ENCODE measurements at regions not wholly inside any gene's neighbourhood (a gene's known extent, or its start where the extent isn't known, plus 50 kb on each side); places are given as distances from the start of the nearest gene placed in this dataset.

DNA sequence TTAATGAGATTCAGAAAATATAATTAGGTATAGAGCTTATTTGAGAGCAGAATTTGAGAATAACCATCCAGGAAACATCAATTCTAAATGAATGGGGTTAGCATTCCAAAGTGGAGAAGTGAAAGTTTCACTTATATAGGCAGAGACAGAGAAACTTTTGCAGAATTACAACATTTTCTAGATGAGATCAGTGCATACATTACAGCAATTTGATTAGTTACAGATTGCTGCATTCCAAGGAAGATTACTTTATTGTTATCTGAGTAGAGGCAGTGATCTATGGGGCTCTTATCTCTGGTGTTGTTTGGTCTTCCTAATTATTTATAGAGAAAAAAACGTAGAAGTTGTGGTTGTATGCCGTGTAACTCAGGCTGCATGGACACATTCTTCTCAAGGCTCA, 373.8 kb upstream of the SYT4 start:
- H3K36me3 Mint-ChIP-seq = no peaks in the 10 kb centered on the region
- H3K4me1 Mint-ChIP-seq (ENCODE audit: low read depth in 2 of 2) = no peaks in the 10 kb centered on the region
- no peak overlapping the region for H3K27ac Mint-ChIP-seq
- ATAC-seq (no peak), DNase-seq (ENCODE audit: low spot score) (no peak)
- H3K27me3 Mint-ChIP-seq = no peaks in the 10 kb centered on the region
- H3K4me3 Mint-ChIP-seq = no peak overlapping the region
- H3K9me3 Mint-ChIP-seq = peaks cover 6% of the 10 kb centered on the region

DNA sequence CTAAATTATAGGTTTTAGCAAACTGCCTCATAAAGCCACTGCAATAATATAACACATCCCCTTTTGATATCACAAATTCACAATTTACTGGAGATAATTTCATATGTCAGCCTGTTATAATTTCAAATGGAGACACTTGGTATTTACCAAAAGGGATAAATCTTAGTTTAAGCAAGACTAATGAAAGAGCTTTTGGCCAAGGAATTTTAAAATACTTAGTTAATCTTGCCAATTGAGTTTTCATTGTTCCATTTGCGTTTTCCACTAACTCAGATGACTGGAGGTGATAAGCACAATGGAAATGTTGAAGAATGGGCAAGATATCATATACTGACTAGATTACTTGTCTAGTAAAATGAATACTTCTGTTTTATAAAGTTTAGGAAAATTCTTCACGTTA, 379.3 kb upstream of the SYT4 start:
- H3K4me1 Mint-ChIP-seq (ENCODE audit: low read depth in 2 of 2) = no peaks in the 10 kb centered on the region
- ATAC-seq (no peak), DNase-seq (ENCODE audit: low spot score) (no peak)
- H3K9me3 Mint-ChIP-seq = peaks cover 4% of the 10 kb centered on the region
- H3K36me3 Mint-ChIP-seq = no peaks in the 10 kb centered on the region
- H3K27ac Mint-ChIP-seq = no peak overlapping the region
- no peaks in the 10 kb centered on the region for H3K27me3 Mint-ChIP-seq
- H3K4me3 Mint-ChIP-seq = no peak overlapping the region

DNA sequence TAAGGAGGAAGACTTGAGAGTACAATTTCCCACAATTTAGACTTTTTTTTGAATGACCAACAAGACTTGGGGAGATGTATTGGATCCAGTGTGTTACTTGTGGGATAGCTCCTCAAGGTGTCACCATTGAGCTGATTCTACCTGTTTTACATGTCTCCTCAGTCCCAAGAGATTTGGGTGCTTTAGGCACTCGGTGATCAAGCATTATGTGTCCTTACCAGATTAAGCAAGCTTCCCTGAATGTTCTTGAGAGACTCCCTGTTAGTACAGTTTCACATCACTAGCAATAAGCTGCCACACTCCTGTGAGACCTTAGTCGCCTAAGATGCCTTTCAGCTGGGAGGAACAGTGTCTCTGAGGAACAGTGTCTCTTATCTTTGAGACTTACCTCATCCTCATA, 384.3 kb upstream of the SYT4 start:
- no peak overlapping the region for H3K4me3 Mint-ChIP-seq
- no peak overlapping the region for H3K27ac Mint-ChIP-seq
- H3K27me3 Mint-ChIP-seq = no peaks in the 10 kb centered on the region
- no peaks in the 10 kb centered on the region for H3K9me3 Mint-ChIP-seq
- ATAC-seq (no peak), DNase-seq (ENCODE audit: low spot score) (no peak)
- no peaks in the 10 kb centered on the region for H3K4me1 Mint-ChIP-seq (ENCODE audit: low read depth in 2 of 2)
- no peaks in the 10 kb centered on the region for H3K36me3 Mint-ChIP-seq

DNA sequence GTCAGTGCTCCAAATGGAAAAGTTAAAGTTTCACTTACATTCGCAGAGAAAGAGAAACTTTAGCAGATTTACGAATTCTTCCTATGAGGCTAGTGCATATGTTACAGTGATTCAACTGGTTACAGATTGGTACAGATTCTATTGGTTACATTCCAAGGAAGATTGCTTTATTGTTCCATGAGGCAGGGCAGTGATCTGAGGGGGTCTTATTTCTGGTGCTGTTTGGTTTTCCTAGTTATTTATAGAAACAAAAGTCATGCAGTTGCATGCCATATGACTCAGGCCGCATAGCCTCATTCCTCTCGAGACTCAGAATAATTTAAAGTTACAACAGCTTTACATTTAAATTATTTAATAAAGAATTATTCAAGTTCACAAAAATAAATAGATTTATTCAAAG, 385.4 kb upstream of the SYT4 start:
- DNase-seq (ENCODE audit: low spot score) (no peak), ATAC-seq (no peak)
- Mint-ChIP-seq H3K27ac (no peak overlapping the region), H3K27me3 (no peaks in the 10 kb centered on the region), H3K4me1 (ENCODE audit: low read depth in 2 of 2) (no peaks in the 10 kb centered on the region), H3K36me3 (no peaks in the 10 kb centered on the region), H3K4me3 (no peak overlapping the region), H3K9me3 (no peaks in the 10 kb centered on the region)

DNA sequence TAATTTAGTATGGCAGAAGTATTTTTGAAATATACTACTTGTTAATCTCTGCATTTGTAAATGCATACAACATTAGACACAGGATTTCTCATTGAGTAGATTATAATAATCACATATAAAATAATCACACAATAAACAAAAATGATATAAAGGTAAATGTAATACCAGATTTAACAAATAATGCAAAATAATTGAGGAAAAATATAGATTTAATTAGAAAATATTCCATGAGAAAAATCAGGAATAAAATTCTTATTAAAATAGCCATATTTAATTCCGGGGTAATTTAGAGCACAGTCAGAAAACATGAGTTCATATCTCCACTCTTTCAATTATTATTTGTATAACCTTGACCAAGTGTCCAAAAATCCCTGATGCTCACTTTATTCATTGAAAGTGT, 385.9 kb upstream of the SYT4 start:
- Mint-ChIP-seq H3K9me3 (no peaks in the 10 kb centered on the region), H3K4me3 (no peak overlapping the region), H3K27ac (no peak overlapping the region), H3K36me3 (no peaks in the 10 kb centered on the region), H3K4me1 (ENCODE audit: low read depth in 2 of 2) (no peaks in the 10 kb centered on the region), H3K27me3 (no peaks in the 10 kb centered on the region)
- ATAC-seq (no peak), DNase-seq (ENCODE audit: low spot score) (no peak)

DNA sequence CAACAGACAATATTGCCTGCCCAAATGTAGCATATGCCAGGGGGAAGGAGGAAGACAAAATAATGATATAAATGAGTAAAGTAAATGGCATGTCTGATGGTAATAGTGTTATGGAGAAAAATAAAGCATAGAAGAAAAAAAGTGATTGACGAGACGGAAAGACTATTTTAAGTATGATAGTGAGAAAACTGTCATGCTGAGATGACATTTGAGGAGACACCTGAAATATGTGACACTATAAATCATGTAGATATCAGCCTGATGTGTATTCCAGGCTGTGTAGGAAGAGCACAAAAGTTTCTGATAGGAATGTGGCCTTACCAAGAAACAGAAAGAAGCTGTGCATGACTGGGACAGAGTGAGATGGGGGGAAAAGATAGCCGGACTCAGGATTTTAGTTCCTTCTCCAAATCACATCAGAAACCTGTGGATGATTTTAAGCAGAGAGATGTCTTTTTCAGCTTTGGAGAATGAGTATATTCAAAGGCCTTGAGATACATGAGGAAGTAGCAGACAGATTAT, 387.3 kb upstream of the SYT4 start:
- H3K4me3 Mint-ChIP-seq = no peak overlapping the region
- no peaks in the 10 kb centered on the region for H3K36me3 Mint-ChIP-seq
- no peak overlapping the region for H3K27ac Mint-ChIP-seq
- H3K4me1 Mint-ChIP-seq (ENCODE audit: low read depth in 2 of 2) = no peaks in the 10 kb centered on the region
- no peak for DNase-seq (ENCODE audit: low spot score)
- H3K9me3 Mint-ChIP-seq = no peaks in the 10 kb centered on the region
- no peak for ATAC-seq
- no peaks in the 10 kb centered on the region for H3K27me3 Mint-ChIP-seq

DNA sequence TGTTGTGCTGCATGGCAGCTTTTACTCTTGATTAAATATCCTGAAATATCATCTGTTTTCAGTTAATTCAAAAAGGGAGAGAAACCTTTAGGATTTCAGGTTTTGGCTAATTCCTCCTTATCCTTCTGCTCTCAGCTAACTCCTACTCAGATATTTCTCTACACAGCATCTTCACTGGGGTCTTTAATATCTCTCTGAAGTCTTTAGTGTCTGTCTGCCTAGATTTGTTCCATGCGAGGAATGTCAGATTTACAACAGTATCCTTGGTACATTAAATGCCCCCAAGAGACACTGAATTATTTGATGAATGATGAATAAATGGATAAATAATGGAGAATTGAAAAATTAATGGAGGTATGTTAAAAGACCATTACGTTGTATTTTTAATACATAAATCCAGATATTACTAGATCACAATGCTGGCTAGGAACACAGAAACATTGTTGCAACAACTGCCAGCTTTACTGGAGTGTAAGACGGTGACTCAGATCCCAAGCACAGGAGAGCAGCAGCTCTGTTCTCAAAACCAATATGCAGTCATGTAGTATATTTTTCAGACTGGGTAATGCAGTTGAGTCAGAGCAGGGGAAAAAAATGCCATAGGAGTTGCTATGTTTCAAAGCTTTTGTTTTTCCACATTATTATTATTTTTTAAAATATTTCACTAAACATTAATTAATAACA, 388.0 kb upstream of the SYT4 start:
- Mint-ChIP-seq H3K27ac (no peak overlapping the region), H3K36me3 (no peaks in the 10 kb centered on the region), H3K4me1 (ENCODE audit: low read depth in 2 of 2) (no peaks in the 10 kb centered on the region), H3K27me3 (no peaks in the 10 kb centered on the region), H3K9me3 (no peaks in the 10 kb centered on the region), H3K4me3 (no peak overlapping the region)
- DNase-seq (ENCODE audit: low spot score) (no peak), ATAC-seq (no peak)

DNA sequence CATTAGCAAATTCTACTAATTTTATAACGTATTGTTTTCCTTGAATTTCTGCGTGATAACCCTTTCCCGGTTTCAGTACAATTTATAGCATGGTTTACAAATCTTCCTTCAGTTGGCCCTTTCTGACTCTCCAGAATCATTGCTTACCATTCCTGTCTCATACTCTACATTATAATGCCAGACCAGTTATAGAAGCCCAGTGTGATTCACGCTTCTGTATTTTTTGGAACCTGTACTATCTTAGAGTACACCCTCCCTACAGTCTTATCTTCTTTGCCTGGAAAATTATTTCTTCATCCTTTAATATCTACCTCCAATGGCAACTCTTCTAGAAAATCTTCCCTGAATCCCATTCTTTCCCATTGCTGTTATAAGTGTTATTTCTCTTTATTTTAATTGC, 391.6 kb upstream of the SYT4 start:
- Mint-ChIP-seq H3K27ac (no peak overlapping the region), H3K4me3 (no peak overlapping the region), H3K4me1 (ENCODE audit: low read depth in 2 of 2) (no peaks in the 10 kb centered on the region), H3K9me3 (no peaks in the 10 kb centered on the region), H3K36me3 (no peaks in the 10 kb centered on the region), H3K27me3 (no peaks in the 10 kb centered on the region)
- DNase-seq (ENCODE audit: low spot score) (no peak), ATAC-seq (no peak)

DNA sequence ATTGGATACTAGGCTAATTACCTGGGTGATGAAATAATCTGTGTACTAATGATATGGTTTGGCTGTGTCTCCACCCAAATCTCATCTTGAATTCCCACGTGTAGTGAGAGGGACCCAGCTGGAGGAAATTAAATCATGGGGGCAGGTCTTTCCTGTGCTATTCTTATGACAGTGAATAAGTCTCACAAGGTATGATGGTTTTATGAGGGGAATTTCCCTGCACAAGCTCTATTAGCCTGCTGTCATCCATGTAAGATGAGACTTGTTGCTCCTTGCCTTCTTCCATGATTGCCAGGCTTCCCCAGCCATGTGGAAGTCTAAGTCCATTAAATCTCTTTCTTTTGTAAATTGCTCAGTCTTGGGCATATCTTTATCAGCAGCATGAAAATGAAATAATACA, 394.1 kb upstream of the SYT4 start:
- Mint-ChIP-seq H3K27me3 (no peaks in the 10 kb centered on the region), H3K36me3 (no peaks in the 10 kb centered on the region), H3K9me3 (peaks cover 3% of the 10 kb centered on the region), H3K4me3 (no peak overlapping the region), H3K27ac (no peak overlapping the region), H3K4me1 (ENCODE audit: low read depth in 2 of 2) (no peaks in the 10 kb centered on the region)
- DNase-seq (ENCODE audit: low spot score) = no peak
- no peak for ATAC-seq

DNA sequence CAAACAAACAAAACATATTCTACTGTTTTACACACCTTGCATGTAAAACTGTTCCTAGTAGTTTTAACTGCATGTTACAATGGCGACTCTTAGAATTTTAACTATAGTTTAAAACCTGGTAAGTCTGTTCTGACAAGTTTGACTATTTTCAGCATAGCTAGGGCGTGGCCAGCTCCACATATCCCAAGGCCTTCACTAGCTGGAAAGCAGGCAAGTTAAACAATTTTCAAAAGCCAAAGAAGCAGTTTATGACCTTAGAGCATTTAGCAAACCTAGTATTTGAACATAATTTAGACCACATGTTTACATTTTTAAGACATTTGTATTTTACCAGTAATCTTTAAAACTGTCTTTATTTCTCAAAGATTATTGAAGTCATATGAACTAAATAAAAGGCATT, 402.8 kb upstream of the SYT4 start:
- H3K27me3 Mint-ChIP-seq = no peaks in the 10 kb centered on the region
- H3K4me3 Mint-ChIP-seq = no peak overlapping the region
- H3K36me3 Mint-ChIP-seq = no peaks in the 10 kb centered on the region
- DNase-seq (ENCODE audit: low spot score) (no peak), ATAC-seq (no peak)
- H3K27ac Mint-ChIP-seq = no peak overlapping the region
- H3K9me3 Mint-ChIP-seq = peaks cover 12% of the 10 kb centered on the region
- H3K4me1 Mint-ChIP-seq (ENCODE audit: low read depth in 2 of 2) = no peaks in the 10 kb centered on the region

DNA sequence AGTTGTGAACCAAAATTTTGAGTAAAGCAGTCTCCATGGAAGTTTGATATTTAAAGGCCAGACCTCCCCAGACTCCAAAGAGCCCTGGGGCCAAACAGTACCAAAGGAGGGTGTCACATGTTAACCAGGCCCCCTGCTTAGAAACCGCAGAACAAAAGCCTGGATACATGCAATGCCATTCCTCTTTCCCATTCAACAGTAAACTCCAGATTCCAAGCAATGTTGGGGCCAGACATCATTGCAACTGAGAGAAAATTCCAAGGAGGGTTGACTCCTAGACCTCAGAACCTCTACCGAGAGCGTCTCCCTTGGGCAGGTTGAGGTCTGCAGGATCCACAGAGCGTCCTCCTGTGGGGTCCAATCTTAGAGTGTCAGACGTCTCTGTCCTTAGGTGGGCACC, 404.4 kb upstream of the SYT4 start:
- Mint-ChIP-seq H3K27me3 (no peaks in the 10 kb centered on the region), H3K4me3 (no peak overlapping the region), H3K4me1 (ENCODE audit: low read depth in 2 of 2) (no peaks in the 10 kb centered on the region), H3K27ac (no peak overlapping the region), H3K9me3 (peaks cover 9% of the 10 kb centered on the region), H3K36me3 (no peaks in the 10 kb centered on the region)
- ATAC-seq (no peak), DNase-seq (ENCODE audit: low spot score) (no peak)

DNA sequence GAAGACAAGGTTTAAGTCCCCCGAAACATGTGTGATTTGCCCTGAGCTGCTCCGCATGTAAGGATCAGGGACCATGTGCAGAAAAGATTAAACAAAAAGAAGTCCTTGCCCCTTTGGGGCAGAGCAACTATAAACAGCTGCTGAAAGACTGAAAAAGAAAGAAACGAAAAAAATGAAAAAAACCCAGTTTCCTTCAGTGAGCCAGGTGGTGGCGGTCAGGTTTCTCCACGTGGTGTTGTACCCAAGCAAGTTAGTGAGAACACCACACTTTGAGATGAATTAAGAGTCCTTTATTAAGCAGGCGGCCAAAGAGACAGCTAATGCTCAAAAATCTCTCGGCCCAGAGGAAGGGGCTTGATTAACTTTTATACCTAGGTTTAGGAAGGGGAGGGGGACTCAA, 404.9 kb upstream of the SYT4 start:
- Mint-ChIP-seq H3K4me1 (ENCODE audit: low read depth in 2 of 2) (no peaks in the 10 kb centered on the region), H3K4me3 (no peak overlapping the region)

DNA sequence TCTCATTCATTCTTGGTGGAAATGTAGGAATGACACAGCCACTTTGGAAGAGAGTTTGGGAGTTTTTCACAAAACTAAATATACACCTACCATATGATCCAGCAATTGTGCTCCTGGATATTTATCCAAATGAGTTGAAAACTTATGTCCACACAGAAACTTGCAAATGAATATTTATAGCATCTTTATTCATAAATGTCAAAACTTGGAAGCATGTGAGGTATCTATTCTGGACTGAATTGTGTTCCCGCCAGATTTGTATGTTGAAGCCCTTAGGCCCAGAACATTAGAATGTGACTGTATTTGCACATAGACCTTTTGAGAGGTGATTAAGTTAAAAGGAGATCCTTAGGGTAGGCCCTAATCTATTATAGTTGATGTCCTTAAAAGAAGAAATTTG, 409.4 kb upstream of the SYT4 start:
- H3K9me3 Mint-ChIP-seq = peaks cover 13% of the 10 kb centered on the region
- H3K27me3 Mint-ChIP-seq = no peaks in the 10 kb centered on the region
- no peak for DNase-seq (ENCODE audit: low spot score)
- H3K4me1 Mint-ChIP-seq (ENCODE audit: low read depth in 2 of 2) = no peaks in the 10 kb centered on the region
- no peak overlapping the region for H3K27ac Mint-ChIP-seq
- H3K36me3 Mint-ChIP-seq = no peaks in the 10 kb centered on the region
- H3K4me3 Mint-ChIP-seq = no peak overlapping the region
- no peak for ATAC-seq

More for the DNA sequence above, 404.9 kb upstream of the SYT4 start:
- Mint-ChIP-seq H3K36me3 (no peaks in the 10 kb centered on the region), H3K27me3 (no peaks in the 10 kb centered on the region), H3K9me3 (peaks cover 10% of the 10 kb centered on the region), H3K27ac (no peak overlapping the region)
- no peak for ATAC-seq
- DNase-seq (ENCODE audit: low spot score) = no peak

DNA sequence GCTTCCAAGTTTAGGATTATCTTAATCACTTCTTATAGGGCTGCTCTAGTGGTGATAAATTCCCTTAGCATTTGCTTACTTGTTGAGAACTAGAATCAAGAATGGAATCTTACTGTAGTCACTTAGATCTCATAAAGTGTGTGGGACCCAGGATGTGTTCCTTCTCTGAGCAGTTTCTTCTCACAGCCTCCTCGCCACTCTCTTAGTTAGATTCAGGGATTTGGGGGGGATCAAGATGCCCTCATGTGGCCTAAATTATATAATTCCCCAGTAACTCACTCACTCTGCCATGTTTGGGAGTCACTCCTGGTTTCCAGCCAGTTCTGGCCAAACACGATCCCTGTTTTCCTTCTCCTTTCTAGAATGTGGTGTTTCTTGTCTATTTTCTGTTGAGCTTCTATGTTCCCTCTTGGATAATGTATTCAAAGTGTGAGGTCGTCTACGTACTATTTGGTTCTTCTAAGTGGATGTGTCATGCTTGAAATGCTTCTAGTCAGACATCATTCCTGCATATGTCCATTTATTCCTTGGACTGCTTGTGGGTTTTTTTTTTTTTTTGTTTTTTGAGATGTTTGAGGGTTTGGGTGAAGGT, 414.9 kb upstream of the SYT4 start:
- Mint-ChIP-seq H3K27ac (no peak overlapping the region), H3K36me3 (no peaks in the 10 kb centered on the region), H3K9me3 (peaks cover 10% of the 10 kb centered on the region), H3K4me3 (no peak overlapping the region), H3K4me1 (ENCODE audit: low read depth in 2 of 2) (no peaks in the 10 kb centered on the region), H3K27me3 (no peaks in the 10 kb centered on the region)
- no peak for DNase-seq (ENCODE audit: low spot score)
- ATAC-seq = no peak

DNA sequence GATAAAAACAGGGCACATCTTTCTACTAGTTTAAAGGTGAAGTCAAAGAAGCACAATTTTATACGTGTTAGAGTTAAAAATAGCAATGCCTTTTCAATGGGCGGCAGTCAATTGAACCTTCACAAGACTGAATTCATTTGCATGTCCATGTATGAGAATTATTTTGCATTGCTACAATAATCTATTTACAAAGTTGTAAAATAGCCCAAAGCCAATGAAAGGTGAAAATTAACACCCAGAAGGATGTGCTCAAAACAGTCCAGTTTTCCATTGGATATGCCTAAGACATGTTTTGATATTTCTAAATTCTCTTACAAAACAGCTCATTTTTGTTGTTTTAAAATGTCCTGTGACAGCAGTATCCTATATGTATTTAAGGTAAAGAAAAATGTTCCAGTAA, 425.1 kb upstream of the SYT4 start:
- Mint-ChIP-seq H3K4me3 (no peak overlapping the region), H3K27ac (no peak overlapping the region), H3K9me3 (peaks cover 10% of the 10 kb centered on the region), H3K4me1 (ENCODE audit: low read depth in 2 of 2) (no peaks in the 10 kb centered on the region), H3K27me3 (no peaks in the 10 kb centered on the region), H3K36me3 (no peaks in the 10 kb centered on the region)
- DNase-seq (ENCODE audit: low spot score) = no peak
- no peak for ATAC-seq

Data from natural killer cell treated with Interleukin-12 subunit alpha and Interleukin-12 subunit beta and Interleukin-15 and Interleukin-18, amount 100 ng/mL, for 72 hours (primary cell).